WTC11 (cell line): ENCODE measurements at regions not wholly inside any gene's neighbourhood (a gene's known extent, or its start where the extent isn't known, plus 50 kb on each side); places are given as distances from the start of the nearest gene placed in this dataset.

Experiments
- ATAC-seq: fragments of 200-7000 bp; cut with Tn5 transposase; 2 replicates; pipeline ENCODE4 v1.10.0; 2021; ENCODE audit warnings: mild to moderate bottlenecking, moderate library complexity
- CTCF ChIA-PET: fragments of 300-600 bp; sonication (Branson Sonifier 250); formaldehyde crosslinking; loops from one replicate; lab custom pipeline; 2021; ENCODE audit warnings: antibody characterized with exemption; lab: Charles Lee
- POLR2A ChIA-PET: fragments of 350-600 bp; sonication (Branson Sonifier 250); formaldehyde crosslinking; loops from one replicate; lab custom pipeline; 2021; ENCODE audit warnings: antibody characterized with exemption; lab: Charles Lee
- DNase-seq: peaks from one replicate; pipeline ENCODE4 v3.0.0; 2021; ENCODE audit warnings: low spot score
- H3K27ac Mint-ChIP-seq: 2 replicates; pipeline ENCODE4 v1.8.0; 2021; ENCODE audit warnings: mixed read lengths
- H3K27me3 Mint-ChIP-seq: 2 replicates; pipeline ENCODE4 v1.8.0; 2021; ENCODE audit warnings: low read depth, mild to moderate bottlenecking, moderate library complexity, mixed read lengths
- H3K36me3 Mint-ChIP-seq: 2 replicates; pipeline ENCODE4 v1.8.0; 2021; ENCODE audit warnings: mixed read lengths
- H3K4me1 Mint-ChIP-seq: 2 replicates; pipeline ENCODE4 v1.8.0; 2022; ENCODE audit warnings: mixed read lengths
- H3K4me3 Mint-ChIP-seq: 2 replicates; pipeline ENCODE4 v1.8.0; 2021; ENCODE audit warnings: mild to moderate bottlenecking, moderate library complexity, mixed read lengths
- H3K9me3 Mint-ChIP-seq: 2 replicates; pipeline ENCODE4 v1.8.0; 2021; ENCODE audit warnings: mixed read lengths
- ATF1 ChIP-seq: sonication (generic); formaldehyde crosslinking; IDR thresholded peaks from 2 replicates; pipeline ENCODE4 v1.8.1; 2023; ENCODE audit warnings: mild to moderate bottlenecking, moderate library complexity, missing genetic modification reagents
- ATF3 ChIP-seq: sonication (generic); formaldehyde crosslinking; conservative IDR thresholded peaks from 2 replicates; pipeline ENCODE4 v1.8.1; 2022; ENCODE audit warnings: mild to moderate bottlenecking, missing genetic modification reagents
- CDX4 ChIP-seq: fragments of 250-450 bp; sonication (Bioruptor Pico); IDR thresholded peaks from 2 replicates; pipeline ENCODE4 v1.9.0; 2021; ENCODE audit warnings: moderate library complexity, mild to moderate bottlenecking, inconsistent platforms, borderline replicate concordance
- E2F5 ChIP-seq: sonication (generic); formaldehyde crosslinking; IDR thresholded peaks from 2 replicates; pipeline ENCODE4 v1.8.1; 2022; ENCODE audit warnings: mild to moderate bottlenecking, moderate library complexity, missing genetic modification reagents
- ELF4 ChIP-seq: sonication (generic); formaldehyde crosslinking; IDR thresholded peaks from 2 replicates; pipeline ENCODE4 v1.8.1; 2022; ENCODE audit warnings: low read depth, mild to moderate bottlenecking, moderate library complexity, missing genetic modification reagents
- FOXJ3 ChIP-seq: sonication (generic); formaldehyde crosslinking; IDR thresholded peaks from 2 replicates; pipeline ENCODE4 v1.9.0; 2021; ENCODE audit warnings: missing genetic modification reagents, mild to moderate bottlenecking, borderline replicate concordance
- FOXK1 ChIP-seq: sonication (generic); formaldehyde crosslinking; IDR thresholded peaks from 2 replicates; pipeline ENCODE4 v1.8.0; 2022; ENCODE audit warnings: mild to moderate bottlenecking, moderate library complexity, missing genetic modification reagents
- FOXP1 ChIP-seq: sonication (generic); formaldehyde crosslinking; IDR thresholded peaks from 2 replicates; pipeline ENCODE4 v1.8.0; 2022; ENCODE audit warnings: missing genetic modification reagents, mild to moderate bottlenecking, moderate library complexity, borderline replicate concordance
- HMGXB4 ChIP-seq: sonication (generic); formaldehyde crosslinking; IDR thresholded peaks from 2 replicates; pipeline ENCODE4 v1.8.1; 2023; ENCODE audit warnings: mild to moderate bottlenecking, moderate library complexity, missing genetic modification reagents
- IRF2 ChIP-seq: sonication (generic); formaldehyde crosslinking; IDR thresholded peaks from 2 replicates; pipeline ENCODE4 v1.8.0; 2022; ENCODE audit warnings: low read depth, missing genetic modification reagents, borderline replicate concordance
- KAT7 ChIP-seq: sonication (generic); formaldehyde crosslinking; IDR thresholded peaks from 2 replicates; pipeline ENCODE4 v1.8.1; 2023; ENCODE audit warnings: missing genetic modification reagents, mild to moderate bottlenecking, borderline replicate concordance
- MXD4 ChIP-seq: fragments of 250-450 bp; sonication (Bioruptor Pico); IDR thresholded peaks from 2 replicates; pipeline ENCODE4 v1.8.0; 2021; ENCODE audit warnings: mild to moderate bottlenecking, moderate library complexity, borderline replicate concordance
- SMAD4 ChIP-seq: sonication (generic); formaldehyde crosslinking; IDR thresholded peaks from 2 replicates; pipeline ENCODE4 v1.8.0; 2022; ENCODE audit warnings: mild to moderate bottlenecking, missing genetic modification reagents
- ZNF121 ChIP-seq: sonication (generic); formaldehyde crosslinking; IDR thresholded peaks from 2 replicates; pipeline ENCODE4 v1.8.0; 2023; ENCODE audit warnings: missing genetic modification reagents
- ZNF532 ChIP-seq: fragments of 250-450 bp; sonication (Bioruptor Pico); IDR thresholded peaks from 2 replicates; pipeline ENCODE4 v1.9.0; 2021; ENCODE audit warnings: mild to moderate bottlenecking, borderline replicate concordance
- ZNF671 ChIP-seq: fragments of 250-450 bp; sonication (Bioruptor Pico); IDR thresholded peaks from 2 replicates; pipeline ENCODE4 v1.8.0; 2021; ENCODE audit warnings: mild to moderate bottlenecking

GRCh38 chr1:201617157-201617556 is 78.2 kb downstream of the NAV1 start (continued):
- TF ChIP-seq MXD4 (CRISPR knock-in tag): no peak

GRCh38 chr1:201618389-201618788 is 79.5 kb downstream of the NAV1 start:
- POLR2A ChIA-PET: interaction anchor here (1.6 kb wide), 1 partner anchor 17 kb away, joined by 4 read pairs; no protein-coding TSS in a partner anchor
- peaks cover 37% of the 10 kb centered on the region for H3K4me1 Mint-ChIP-seq
- CTCF ChIA-PET: interaction anchor here (0.8 to 1.6 kb wide), 5 partner anchors 8 to 175 kb away, joined by 3 to 7 read pairs (median 4); no protein-coding TSS in a partner anchor
- no peak for DNase-seq
- H3K36me3 Mint-ChIP-seq: no peaks in the 10 kb centered on the region
- no peak overlapping the region for H3K4me3 Mint-ChIP-seq
- H3K27me3 Mint-ChIP-seq: peaks cover 4% of the 10 kb centered on the region
- peak; percentile 12 for ATAC-seq
- H3K27ac Mint-ChIP-seq: no peak overlapping the region
- no peak for TF ChIP-seq ZNF671 (CRISPR knock-in tag)
- TF ChIP-seq ELF4 (CRISPR knock-in tag): no peak
- no peak for TF ChIP-seq KAT7 (CRISPR knock-in tag)
- TF ChIP-seq CDX4 (CRISPR knock-in tag): no peak
- no peak for TF ChIP-seq HMGXB4 (CRISPR knock-in tag)
- TF ChIP-seq E2F5: no peak
- no peak for TF ChIP-seq ZNF532
- TF ChIP-seq SMAD4 (CRISPR knock-in tag): no peak
- TF ChIP-seq FOXK1: no peak
- H3K9me3 Mint-ChIP-seq: no peaks in the 10 kb centered on the region

- Mint-ChIP-seq H3K9me3 (no peaks in the 10 kb centered on the region), H3K36me3 (no peaks in the 10 kb centered on the region), H3K4me1 (peaks cover 37% of the 10 kb centered on the region), H3K4me3 (no peak overlapping the region), H3K27ac (no peak overlapping the region), H3K27me3 (peaks cover 4% of the 10 kb centered on the region)
- TF ChIP-seq ATF3 (CRISPR knock-in tag) (no peak), ZNF121 (CRISPR knock-in tag) (no peak), ATF1 (CRISPR knock-in tag) (no peak), IRF2 (CRISPR knock-in tag) (no peak), FOXP1 (no peak), FOXJ3 (CRISPR knock-in tag) (no peak)
- ChIA-PET CTCF (interaction anchor here (0.8 to 1.6 kb wide), 4 partner anchors 9 to 174 kb away, joined by 3 to 7 read pairs (median 4); no protein-coding TSS in a partner anchor), POLR2A (interaction anchor here (1.4 to 1.6 kb wide), 2 partner anchors 17 to 31 kb away, joined by 4 read pairs; no protein-coding TSS in a partner anchor)
- ATAC-seq (peak; percentile 6; the same call in 1 of the 2 replicates), DNase-seq (no peak)
Measured at GRCh38 chr1:201618905-201619304, 80.0 kb downstream of the NAV1 start.
